Progenitor cell of endocrine pancreas (in vitro differentiated cells): ENCODE measurements at regions not wholly inside any gene's neighbourhood (a gene's known extent, or its start where the extent isn't known, plus 50 kb on each side); places are given as distances from the start of the nearest gene placed in this dataset.

Source experiments
- DNase-seq: peaks from one replicate; pipeline ENCODE4 v3.0.0; 2021; ENCODE audit warnings: low spot score; ENCODE audit not compliant: unreplicated experiment
- H3K27ac Mint-ChIP-seq: 2 replicates; pipeline ENCODE4 v1.8.0; 2021; ENCODE audit warnings: mild to moderate bottlenecking, moderate library complexity, mixed read lengths
- H3K27me3 Mint-ChIP-seq: 2 replicates; pipeline ENCODE4 v1.8.0; 2021; ENCODE audit warnings: mixed read lengths
- H3K36me3 Mint-ChIP-seq: 2 replicates; pipeline ENCODE4 v1.8.0; 2022; ENCODE audit warnings: mixed read lengths; ENCODE audit not compliant: insufficient read depth
- H3K4me1 Mint-ChIP-seq: 2 replicates; pipeline ENCODE4 v1.8.0; 2021; ENCODE audit warnings: low read depth, mixed read lengths
- H3K4me3 Mint-ChIP-seq: 2 replicates; pipeline ENCODE4 v1.8.0; 2021; ENCODE audit warnings: low read depth, mild to moderate bottlenecking, moderate library complexity, mixed read lengths
- H3K9me3 Mint-ChIP-seq: 2 replicates; pipeline ENCODE4 v1.8.0; 2021; ENCODE audit warnings: low read depth, mixed read lengths
- CTCF ChIP-seq: fragments of 200-600 bp; sonication (generic); IDR thresholded peaks from one replicate; pipeline ENCODE4 v1.5.0; 2021; ENCODE audit warnings: antibody characterized with exemption, mild to moderate bottlenecking; ENCODE audit not compliant: unreplicated experiment

- no peak for TF ChIP-seq CTCF
- Mint-ChIP-seq H3K27me3 (no peaks in the 10 kb centered on the region), H3K4me1 (no peaks in the 10 kb centered on the region), H3K36me3 (no peaks in the 10 kb centered on the region), H3K27ac (no peak overlapping the region), H3K9me3 (no peaks in the 10 kb centered on the region), H3K4me3 (no peak overlapping the region)
- DNase-seq, result no peak
Measured at GRCh38 chr5:15447209-15447608, 52.8 kb upstream of the FBXL7 start.

GRCh38 chr5:15446552-15446951 lies 53.4 kb upstream of the FBXL7 start:
- no peaks in the 10 kb centered on the region for H3K27me3 Mint-ChIP-seq
- H3K4me3 Mint-ChIP-seq, result no peak overlapping the region
- DNase-seq, result no peak
- H3K9me3 Mint-ChIP-seq, result no peaks in the 10 kb centered on the region
- H3K27ac Mint-ChIP-seq, result no peak overlapping the region
- TF ChIP-seq CTCF, result no peak
- no peaks in the 10 kb centered on the region for H3K4me1 Mint-ChIP-seq
- H3K36me3 Mint-ChIP-seq, result no peaks in the 10 kb centered on the region

- TF ChIP-seq CTCF, result no peak
- no peak overlapping the region for H3K4me3 Mint-ChIP-seq
- H3K4me1 Mint-ChIP-seq, result no peaks in the 10 kb centered on the region
- DNase-seq, result no peak
- H3K36me3 Mint-ChIP-seq, result no peaks in the 10 kb centered on the region
- no peaks in the 10 kb centered on the region for H3K9me3 Mint-ChIP-seq
- H3K27me3 Mint-ChIP-seq, result no peaks in the 10 kb centered on the region
- no peak overlapping the region for H3K27ac Mint-ChIP-seq
Measured at GRCh38 chr5:15442193-15442570, 57.8 kb upstream of the FBXL7 start.

- no peaks in the 10 kb centered on the region for H3K36me3 Mint-ChIP-seq
- H3K9me3 Mint-ChIP-seq, result no peaks in the 10 kb centered on the region
- no peak overlapping the region for H3K4me3 Mint-ChIP-seq
- no peak for TF ChIP-seq CTCF
- no peak overlapping the region for H3K27ac Mint-ChIP-seq
- no peak for DNase-seq
- H3K4me1 Mint-ChIP-seq, result no peaks in the 10 kb centered on the region
- H3K27me3 Mint-ChIP-seq, result no peaks in the 10 kb centered on the region
Measured at GRCh38 chr5:15441433-15442192, 58.4 kb upstream of the FBXL7 start.

- H3K4me3 Mint-ChIP-seq, result no peak overlapping the region
- TF ChIP-seq CTCF, result no peak
- H3K27me3 Mint-ChIP-seq, result no peaks in the 10 kb centered on the region
- H3K4me1 Mint-ChIP-seq, result no peaks in the 10 kb centered on the region
- no peak overlapping the region for H3K27ac Mint-ChIP-seq
- H3K9me3 Mint-ChIP-seq, result no peaks in the 10 kb centered on the region
- H3K36me3 Mint-ChIP-seq, result no peaks in the 10 kb centered on the region
- DNase-seq, result no peak
Measured at GRCh38 chr5:15440434-15440833, 59.5 kb upstream of the FBXL7 start.
